NCI-H82 (cell line): ENCODE measurements at regions not wholly inside any gene's neighbourhood (a gene's known extent, or its start where the extent isn't known, plus 50 kb on each side); places are given as distances from the start of the nearest gene placed in this dataset.
A peak's percentile ranks its signal among the peaks of the same experiment; 100 is the strongest.
"Not testable (repeated sequence)": the region's sequence is repeated elsewhere in the genome, so short reads cannot be mapped to it uniquely, and the experiment has no call there.

Source experiments
- DNase-seq: peaks from one replicate; lab custom pipeline; 2025; lab: John Stamatoyannopoulos, UW

DNA sequence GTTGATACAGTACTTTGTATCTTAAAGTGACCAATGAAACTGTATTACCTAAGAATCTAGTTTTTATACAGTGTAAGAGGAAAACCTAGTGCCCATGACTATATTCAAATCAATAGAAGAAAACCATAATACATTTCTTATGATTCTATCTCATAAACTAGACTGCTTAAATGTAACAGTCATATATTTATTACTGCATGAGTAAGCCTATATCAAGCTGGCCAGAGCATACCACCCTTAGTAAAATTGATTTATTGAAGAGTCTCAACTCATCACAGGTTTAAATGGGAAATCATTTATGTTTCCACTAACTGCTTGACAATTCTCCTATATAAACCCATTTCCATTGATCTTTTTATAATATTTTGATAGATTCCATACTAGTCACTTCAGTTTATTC lies 1059.2 kb upstream of the LRRTM1 start:
- no peak for DNase-seq

- DNase-seq = not testable (repeated sequence)
Measured at GRCh38 chr2:81362468-81362867, 1057.9 kb upstream of the LRRTM1 start.

- no peak for DNase-seq
Measured at GRCh38 chr2:81355436-81355835, 1050.9 kb upstream of the LRRTM1 start.

DNA sequence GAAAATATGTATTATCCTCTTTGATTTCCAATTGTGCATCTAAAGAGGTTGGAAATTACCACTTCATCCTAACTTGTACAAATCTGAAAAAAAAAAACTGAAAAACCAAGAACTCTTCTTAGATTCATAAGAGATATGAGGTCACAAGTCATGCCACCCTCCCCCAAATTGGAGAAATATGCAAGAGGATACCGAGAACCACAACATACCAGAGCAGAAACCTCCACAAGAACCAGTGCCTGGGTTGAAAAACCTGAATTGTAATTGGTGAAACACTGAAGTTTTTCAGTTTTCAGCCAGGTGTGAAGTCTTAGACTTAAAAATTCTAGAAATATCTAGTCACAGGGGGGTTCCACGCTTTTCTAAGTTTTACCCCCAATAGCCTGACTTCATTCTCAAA lies 1029.5 kb upstream of the LRRTM1 start:
- no peak for DNase-seq

- DNase-seq = no peak
Measured at GRCh38 chr2:81328968-81329367, 1024.4 kb upstream of the LRRTM1 start.

GRCh38 chr2:81327911-81328310 lies 1023.4 kb upstream of the LRRTM1 start:
- DNase-seq = peak; percentile 60

DNA sequence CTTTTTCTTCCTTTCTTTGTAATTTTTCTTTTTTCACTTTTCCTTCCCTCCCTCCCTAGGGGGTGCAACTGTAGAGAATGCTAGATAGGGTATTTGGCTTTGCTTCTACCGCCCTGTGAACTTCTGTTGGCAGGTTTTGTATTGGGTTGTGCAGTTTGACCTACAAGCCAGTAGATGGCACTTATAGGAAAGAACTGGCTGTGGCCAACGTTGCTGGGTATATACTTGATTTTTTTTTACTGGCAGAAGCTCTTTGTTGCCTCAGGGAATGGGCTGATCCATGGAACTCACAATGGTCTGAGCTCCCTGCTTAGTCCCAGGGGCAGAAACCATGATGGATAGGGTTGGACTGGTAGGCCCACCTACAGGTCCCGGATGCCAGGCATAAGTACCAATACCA lies 1019.5 kb upstream of the LRRTM1 start:
- DNase-seq = peak; percentile 57

DNA sequence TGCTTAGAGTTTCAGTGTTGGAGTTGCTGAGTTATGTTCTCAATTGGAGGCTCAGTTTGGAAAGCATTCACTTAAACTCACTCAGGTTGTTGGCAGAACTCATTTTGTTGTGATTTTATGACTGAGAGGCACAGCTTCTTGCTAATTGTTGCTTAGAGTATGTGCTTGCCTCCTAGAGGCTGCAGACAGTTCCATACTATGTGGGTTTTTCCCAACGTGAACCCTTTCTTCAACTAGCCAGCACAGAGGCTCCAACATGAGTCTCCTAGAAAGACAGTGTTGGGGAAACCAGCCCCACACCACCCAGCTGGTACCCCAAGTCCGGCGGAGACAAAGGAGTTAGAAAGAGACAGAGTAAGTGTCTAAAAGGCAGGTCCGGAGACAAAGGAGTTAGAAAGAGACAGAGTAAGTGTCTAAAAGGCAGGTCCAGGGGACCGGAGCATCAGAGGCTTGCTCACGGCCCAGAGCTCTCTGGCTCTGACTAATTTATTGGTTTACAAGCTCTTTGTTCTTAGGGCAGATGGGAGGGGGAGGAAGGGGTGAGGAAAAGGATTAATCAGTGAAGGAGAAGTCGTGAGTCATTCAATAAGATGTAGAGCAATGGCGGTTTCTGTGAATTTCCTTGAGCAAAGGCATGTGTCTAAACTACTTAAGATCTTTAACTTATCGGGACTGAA lies 999.7 kb upstream of the LRRTM1 start:
- DNase-seq = peak; percentile 88

DNA sequence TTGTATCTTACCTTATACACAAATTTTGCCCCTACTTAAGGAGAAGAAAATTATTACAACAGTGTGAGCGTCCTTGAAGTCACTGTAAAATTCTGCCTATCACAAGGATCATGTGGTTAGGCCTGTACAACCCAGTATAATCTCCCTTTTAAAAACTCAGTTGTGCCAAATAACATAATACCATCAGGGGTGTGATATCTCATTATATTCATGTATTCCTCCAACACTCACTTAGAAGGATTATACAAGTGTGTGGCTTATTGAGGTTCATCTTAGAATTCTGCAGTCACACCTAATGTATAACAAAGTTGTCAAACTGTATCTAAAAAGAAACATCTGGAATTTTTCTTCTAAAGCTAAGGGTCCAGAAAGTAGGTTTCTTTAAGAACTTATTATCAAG lies 998.8 kb upstream of the LRRTM1 start:
- DNase-seq = no peak

DNA sequence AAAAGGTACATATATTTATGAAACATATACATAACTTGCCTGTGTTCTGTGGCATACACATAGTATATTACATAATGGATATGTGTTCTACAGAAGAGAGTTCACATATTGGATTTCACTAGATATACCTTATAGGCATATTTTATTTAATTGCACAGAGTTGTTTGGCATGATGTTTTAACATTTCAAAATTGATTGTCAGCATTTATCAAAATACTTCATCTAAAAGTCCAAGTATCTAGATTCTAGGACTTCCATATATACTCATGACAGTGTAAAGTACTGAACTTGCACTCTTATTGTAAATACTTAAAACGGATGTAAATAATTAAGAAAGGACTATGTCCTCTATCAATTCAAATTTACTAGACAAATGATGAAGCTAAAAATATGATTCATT lies 995.3 kb upstream of the LRRTM1 start:
- DNase-seq = no peak

DNA sequence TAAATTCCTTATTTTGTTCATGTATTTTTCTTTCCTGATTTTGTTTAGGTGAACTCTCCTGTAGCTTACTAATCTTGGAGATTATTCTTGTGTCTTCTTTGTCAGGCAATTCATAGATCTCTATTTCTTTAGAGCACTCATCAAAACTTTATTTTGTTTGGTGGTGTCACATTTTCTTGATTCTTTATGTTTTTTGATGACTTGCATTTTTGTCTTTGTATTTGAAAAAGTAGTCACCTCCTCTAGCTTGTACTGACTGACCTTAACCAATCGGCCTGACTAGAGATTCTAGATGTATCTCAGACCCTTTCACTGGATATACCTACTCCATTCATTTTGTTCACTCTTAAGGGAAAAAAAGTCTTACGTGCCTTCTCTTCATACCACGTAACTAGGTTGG lies 986.3 kb upstream of the LRRTM1 start:
- DNase-seq = no peak

DNA sequence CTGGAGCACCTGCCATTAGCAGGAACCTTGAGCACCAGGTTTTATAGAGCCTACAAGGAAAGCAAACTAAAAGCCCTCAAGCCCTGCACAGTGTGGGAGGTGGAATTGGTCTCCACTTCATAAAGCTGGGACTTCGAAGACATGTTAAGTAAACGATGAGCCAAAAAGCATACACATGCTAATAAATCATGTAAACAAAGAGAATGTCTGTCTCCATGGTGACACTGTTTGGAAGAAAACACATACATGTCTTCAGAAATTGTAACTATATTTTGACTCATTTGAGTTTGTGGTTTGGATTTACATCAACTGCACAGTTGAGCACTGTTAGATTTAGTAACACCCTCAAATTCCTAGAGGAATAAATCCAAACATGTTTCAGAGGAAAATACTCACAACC lies 978.5 kb upstream of the LRRTM1 start:
- DNase-seq = peak; percentile 6

DNA sequence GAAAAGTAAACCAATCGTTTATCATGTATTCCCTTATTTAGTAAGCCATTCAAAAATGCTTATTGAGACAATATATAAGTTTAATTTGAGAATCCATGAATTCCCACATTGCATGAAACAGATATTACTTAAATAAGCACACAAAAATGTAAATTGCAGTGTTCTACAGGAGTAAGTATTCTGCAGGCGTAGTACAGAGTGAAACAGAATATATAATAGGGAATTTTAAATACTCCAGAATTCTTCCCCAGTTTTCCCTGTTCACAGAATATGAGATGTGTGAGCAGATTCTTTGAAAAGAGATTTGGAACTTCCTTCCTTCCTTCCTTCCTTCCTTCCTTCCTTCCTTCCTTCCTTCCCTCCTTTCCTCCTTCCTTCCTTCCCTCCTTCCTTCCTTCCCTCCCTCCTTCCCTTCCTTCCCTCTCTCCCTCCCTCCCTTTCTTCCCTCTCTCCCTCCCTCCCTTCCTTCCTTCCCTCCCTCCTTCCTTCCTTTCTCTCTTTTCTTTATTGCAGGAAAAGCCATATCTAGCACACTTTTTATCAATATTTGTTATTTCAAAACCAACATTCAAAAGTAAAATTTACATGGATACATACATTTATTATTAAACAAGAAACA lies 977.7 kb upstream of the LRRTM1 start:
- DNase-seq = no peak

DNA sequence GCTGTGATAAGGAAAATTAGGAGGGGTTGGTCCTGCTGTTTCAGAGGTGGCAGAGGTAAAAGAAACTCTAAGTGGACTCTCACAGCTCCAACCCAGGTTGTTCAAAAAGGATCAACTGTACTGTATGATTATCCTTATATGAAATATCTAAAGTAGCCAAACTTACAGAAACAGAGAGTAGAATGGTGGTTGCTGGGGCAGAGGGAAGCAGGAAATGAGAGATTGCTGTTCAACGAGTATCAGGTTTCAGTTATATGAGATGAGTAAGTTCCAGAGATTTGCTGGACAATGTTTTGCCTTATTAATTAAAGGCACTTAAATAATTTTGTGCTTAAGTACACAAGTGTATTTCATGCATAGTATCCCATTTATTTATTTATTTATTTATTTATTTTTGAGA lies 972.0 kb upstream of the LRRTM1 start:
- DNase-seq = no peak

- peak; percentile 46 for DNase-seq
Measured at GRCh38 chr2:81266106-81266505, 961.6 kb upstream of the LRRTM1 start.

DNA sequence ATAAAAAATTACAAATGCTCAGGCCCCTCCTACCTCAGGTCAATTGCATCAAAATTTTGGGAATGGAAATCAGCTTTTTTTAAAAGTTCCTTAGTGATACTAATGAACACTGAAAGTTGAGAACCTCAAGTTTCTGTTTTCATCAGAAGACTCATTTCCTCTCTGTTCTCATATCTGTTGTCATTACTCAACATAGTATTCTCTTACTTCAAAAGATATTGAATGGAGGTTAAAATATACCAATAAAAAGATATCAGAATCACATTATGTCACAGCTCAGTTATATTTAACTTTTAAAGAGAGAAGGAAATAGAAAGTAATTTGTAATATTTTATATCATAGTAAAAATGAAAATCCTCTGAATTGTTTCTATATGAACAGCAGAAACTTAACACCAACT lies 959.4 kb upstream of the LRRTM1 start:
- no peak for DNase-seq

DNA sequence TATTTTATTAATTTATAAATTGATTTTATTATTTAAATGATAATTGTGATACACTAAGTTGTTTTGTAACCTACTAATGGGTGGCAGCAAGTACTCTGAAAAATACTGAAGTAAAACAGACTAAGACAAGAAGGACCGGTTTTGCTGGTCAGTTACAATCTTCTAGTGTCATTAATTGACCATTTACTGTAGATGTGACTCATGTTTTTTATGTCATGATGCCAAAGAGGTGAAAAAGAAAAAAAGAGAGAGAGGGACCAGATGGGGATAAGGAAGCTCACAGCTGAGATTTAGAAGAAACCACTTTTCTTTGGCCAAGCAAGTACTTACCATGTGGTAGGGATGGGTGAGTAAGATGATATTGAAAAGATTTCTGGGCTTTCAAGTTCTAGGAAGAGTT lies 955.8 kb upstream of the LRRTM1 start:
- no peak for DNase-seq

DNA sequence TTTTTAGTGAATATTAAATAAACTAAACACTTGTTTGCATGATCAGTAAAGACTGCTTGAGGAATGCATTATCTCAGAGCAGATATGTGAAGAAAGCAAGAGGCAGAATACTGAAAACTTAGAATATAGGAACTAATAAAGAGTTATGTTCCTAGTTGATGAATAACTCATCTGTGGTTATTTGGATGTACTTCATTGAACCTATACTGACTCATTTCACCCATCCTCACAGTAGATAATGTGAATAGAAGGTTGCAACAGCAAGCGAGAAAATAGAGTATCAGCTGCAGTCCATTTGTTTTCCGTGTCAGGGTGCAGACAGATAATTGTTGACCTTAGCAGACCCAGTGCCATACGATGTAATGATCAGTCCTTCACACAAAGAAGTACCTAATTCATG lies 945.7 kb upstream of the LRRTM1 start:
- DNase-seq = no peak

DNA sequence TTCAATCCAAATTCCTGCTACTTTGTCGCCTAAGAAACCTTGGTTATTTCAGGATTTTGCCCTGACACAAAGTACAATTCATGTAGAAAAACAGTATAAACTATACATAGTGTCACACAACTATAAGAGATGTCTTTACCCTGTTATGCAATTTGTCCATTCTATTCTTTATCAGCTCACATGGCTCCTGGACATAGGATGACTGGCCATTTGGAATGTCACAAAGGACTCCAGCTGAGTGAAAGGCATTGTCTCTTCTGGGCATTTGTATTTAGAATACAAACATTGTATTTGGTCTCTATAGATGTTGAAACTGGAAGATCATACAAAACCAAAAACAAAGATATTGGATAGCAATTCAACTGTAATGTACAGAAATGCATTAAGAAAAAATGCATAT lies 944.6 kb upstream of the LRRTM1 start:
- DNase-seq = no peak

DNA sequence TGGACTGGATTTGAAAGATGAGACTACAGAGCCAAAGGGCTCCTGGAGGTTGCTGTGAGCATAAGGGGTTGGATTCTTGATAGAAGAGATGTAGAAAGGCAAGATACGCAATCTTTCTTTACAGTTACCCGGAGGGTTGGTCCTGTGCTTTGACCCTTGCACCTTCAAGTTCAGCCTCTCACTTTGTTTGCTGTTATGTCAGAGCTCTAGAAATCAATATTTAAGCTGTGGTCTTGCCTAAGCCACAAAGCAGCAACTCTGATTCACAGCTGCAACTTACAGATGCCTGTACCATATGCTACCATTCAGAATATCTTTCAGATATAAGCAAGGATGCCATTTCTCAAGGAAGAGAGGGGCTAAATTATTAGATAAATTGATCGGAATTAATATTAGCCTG lies 943.1 kb upstream of the LRRTM1 start:
- peak; percentile 22 for DNase-seq

DNA sequence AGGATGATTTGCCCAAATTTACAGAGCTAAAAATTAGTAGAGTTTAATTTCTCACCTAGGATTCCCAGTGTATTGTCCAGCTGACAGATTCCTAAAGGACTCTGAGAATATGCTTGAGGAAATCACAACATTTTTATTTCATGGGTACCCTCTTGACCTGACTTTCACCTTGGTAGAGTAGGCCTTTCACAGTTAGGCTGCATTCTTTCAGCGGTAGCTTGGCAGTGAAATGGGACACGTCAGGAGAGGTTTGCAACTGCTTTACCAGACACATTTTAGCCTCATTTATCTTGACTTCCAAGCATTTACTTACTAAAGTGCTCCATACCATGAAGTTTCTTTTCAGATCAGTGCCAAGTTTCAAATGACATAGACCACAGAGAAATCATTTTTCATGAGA lies 937.9 kb upstream of the LRRTM1 start:
- DNase-seq = no peak

DNA sequence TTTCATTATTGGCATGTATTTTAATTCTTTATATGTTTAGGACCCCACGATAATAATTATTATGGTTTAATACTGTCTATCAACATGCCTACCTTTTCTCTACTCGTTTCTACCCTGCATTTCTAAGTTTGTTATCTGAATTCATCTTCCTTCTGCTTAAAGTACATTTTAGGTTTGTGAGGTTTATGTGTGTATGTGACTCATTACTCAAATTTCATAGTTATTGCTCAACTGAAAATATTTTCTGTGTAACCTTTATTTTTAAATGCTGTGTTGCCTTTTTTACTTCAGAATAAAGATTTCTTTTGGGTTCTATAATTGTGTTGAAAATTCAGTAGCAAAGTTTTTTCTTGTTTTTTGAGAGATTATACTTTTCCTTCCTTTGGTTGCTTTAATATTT lies 933.9 kb upstream of the LRRTM1 start:
- DNase-seq = no peak

DNA sequence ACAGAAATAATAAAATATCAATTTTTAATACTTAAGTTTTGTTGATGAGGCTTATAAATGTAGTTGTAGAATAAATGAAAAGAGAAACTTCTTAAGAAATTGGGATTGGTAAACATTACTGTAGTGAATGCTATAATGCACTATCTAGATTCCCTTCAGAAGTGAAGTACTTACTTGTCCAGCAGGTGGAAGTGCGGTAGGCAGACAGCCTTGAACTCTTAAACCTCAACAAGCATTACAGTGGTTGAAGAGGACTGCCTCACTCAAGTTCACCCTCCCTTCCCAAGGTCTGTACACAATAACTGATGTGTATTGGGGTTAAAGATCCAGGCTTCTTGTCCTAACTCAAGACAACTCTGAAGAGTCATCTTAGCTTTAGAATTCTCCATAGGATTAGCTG lies 931.0 kb upstream of the LRRTM1 start:
- no peak for DNase-seq

DNA sequence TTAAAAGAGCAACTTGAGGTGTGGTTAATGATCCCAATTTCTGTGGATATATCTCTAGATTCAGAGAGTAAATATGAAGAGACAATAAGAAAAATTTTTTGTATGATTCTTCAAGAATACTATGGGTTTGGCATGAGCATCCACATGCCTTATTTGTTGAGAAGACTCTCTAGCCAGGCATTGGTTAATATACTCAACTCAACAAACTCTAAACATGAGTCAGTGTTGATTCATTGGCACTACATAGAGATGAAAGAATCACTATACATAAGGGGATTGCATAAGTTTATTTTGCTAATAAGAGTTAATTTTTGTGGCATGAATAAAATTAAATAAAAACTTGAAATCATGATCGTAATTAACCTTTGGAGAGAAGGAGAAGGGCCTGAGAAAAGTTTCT lies 930.2 kb upstream of the LRRTM1 start:
- no peak for DNase-seq
